ENCODE measurements at regions not wholly inside any gene's neighbourhood (a gene's known extent, or its start where the extent isn't known, plus 50 kb on each side); places are given as distances from the start of the nearest gene placed in this dataset.

GRCh38 chr22:27232077-27232476, 569.5 kb downstream of the MN1 start:
- TF ChIP-seq REST (IDR thresholded peaks at IDR 0.05; ENCODE audit: insufficient read depth in 1 of 2, low read depth in 2 of 2, low read length in 2 of 2) (no peak), POLR2AphosphoS5 (IDR thresholded peaks at IDR 0.05; ENCODE audit: low read depth, low read length) (no peak), TAF1 (IDR thresholded peaks at IDR 0.05; ENCODE audit: borderline replicate concordance, insufficient read depth, low read length) (no peak)

Measured in PFSK-1 (cell line).